ENCODE measurements at regions not wholly inside any gene's neighbourhood (a gene's known extent, or its start where the extent isn't known, plus 50 kb on each side); places are given as distances from the start of the nearest gene placed in this dataset.

DNA sequence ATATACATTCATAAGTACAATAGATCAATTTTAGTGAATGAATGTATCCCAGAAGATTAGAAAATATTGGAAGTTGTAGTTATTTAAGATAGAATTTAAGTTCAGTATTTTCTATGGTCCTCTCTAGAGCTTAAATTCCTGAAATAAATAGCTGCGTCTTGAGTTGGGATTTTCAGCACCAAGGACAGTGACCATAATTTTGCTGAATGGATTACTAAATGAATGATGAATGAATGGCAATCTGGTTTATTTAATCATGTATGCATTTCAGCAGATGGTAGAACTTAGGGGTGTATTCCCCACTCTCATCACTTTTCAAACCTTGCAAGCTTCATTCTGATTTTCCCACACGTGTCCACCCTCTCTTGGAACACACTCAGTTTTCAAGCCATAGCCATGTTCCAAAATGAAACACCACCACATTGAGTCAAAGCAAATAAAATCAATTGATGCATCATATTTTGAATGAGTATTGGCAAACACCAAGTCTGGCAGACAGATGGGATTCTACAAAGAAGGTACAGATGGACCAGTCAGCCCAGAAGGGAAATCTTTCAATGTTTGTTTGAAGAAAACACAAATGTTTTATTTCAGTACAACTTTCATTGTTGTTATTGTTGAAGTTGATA lies 362.2 kb upstream of the NXPH2 start:
- DNase-seq: no peak

DNA sequence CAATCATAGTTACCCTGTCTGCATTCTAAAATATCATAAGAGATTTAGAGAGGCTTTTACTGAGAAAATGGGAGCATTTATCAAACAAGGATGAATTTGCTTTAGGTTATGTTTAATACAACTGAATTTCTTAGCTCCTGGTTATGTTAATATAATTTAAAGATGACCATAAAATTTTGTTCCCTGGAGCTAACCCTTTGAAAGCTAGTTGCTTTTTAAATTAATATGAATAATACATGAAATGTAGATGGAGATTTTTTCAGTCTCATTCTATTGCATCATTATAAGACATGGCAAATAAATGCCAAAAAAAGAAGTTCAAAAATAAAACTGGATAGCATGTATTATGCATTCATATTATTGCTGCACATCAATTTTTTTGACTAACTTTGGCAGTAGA lies 344.1 kb upstream of the NXPH2 start:
- DNase-seq: no peak

DNA sequence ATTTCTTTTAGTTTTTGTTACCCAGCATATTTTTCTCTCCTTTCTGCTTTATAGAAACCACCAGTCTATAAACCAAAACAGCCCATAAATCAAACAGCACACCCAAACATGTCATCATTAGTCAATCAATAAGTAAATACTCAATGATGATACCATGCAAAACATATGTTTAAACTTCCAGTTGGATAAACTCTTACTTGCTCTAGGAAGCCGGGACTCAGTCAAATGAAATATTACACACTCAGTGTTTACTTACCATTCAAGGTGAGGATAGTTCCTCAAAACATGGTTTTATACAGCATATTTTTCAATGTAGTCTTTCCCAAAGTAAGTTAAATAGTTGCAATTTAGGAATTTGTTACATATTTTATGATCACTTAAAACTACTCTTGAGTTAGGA lies 343.6 kb upstream of the NXPH2 start:
- no peak for DNase-seq

DNA sequence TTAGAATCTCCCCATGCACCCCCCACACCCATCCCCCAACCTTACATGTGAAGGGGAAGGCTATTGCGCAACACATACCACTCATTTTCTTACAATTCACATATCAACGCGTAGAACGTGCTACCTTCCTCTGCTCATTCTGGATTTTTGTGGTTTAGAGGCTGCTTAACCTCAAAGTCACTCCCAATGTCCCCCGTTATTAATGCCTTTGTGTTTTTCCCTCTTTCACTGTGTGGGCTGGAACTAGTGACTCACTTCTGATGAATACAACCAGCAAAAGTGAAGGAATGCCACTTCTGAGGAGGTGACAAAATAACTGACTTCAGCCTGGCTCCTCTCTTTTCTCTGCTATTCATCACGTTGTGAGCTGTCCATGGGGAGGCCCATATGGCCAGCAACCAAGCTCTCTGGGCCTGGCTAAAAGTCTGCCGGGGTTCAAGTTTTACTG lies 342.5 kb upstream of the NXPH2 start:
- DNase-seq: no peak

DNA sequence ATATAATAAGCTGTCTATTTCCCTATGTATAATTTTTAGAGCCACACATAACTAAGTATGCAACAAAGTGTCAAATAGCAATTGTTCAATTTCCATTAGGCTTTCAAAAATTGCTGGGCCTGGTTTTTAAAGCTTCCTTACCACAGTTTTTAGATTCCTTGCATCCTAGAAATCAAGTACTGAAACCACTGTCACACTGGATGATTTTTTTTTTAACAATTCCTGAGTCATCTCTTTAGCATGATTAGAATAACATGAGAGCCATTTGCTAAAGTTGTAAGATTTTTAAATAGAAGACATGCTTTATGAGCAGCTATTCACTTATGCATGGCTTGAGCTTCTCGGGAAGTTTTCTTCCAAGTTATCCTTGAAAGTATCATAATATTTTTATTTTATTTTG lies 319.5 kb upstream of the NXPH2 start:
- no peak for DNase-seq

DNA sequence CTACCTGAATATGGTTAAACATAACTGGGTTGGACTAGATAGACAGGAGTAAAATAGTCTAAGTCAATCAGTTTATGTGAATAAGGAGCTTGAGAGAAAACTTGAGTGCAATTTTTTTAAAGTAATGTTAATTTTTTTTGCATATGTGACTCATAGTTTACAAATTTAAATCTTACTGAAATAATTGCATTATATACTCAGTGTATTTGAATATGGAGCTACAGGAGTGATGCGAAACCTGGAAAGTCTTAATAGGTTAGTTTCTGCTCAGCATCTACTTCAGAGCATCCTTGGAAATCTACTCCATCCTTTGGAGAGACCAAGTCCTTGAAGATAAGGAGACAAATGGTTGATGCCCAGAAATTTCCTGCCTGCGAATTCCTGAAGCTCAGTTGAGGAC lies 318.8 kb upstream of the NXPH2 start:
- DNase-seq: no peak

DNA sequence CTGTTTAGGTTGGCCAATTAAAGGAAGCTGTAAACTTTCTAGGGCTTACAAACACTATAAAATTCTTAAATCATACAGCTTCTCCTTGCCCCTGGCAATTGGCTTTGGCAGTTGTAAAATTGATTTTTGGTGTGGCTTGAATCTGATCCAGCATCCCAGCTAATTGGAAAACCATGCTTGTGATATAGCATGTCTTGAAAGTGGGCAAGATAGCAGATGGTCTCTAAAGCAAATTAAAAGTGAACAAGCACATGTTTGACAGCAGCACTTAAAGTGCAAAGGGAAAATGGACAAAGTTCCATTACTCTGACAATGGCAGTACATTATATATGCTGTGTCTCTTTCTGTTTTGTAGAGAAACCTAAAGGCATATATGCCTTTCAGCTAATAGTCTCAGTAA lies 302.9 kb upstream of the NXPH2 start:
- DNase-seq: no peak

DNA sequence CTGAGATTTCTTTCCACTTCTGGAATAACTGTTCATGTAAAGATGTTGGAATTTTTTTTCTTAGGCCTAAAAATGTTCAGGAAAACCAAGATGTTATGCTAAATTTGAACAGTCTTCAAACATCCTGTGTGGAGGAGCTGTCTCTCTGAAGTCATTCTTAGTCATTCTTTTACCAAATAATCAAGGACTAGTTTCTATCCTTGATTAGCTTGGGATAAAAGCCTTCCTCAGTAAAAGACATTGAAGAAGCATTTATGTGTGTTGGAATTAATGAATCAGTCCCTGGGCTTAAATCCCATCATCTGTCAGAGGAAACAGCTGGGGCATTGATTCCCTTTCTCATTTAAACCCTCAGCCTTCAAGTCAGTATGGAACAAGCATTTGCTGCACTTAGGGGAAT lies 300.1 kb upstream of the NXPH2 start:
- no peak for DNase-seq

DNA sequence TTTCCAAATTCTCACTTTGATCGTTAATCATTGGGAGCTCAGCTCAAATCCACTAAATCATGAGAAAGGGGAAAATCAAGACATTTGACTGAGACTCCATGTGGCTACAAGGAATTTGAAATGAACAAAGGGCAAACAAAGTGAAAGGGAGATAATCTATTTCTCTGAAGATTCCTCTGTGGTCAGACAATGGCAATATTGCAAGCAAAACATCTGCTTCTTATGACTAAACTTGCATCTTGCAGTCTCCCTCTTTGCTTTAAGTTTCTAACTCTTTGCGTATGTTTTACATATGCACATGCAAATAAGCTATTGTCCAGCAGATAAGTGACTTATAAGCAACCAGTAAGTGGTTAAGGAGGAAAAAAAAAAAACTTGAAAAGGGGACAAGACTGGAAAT lies 299.1 kb upstream of the NXPH2 start:
- no peak for DNase-seq

DNA sequence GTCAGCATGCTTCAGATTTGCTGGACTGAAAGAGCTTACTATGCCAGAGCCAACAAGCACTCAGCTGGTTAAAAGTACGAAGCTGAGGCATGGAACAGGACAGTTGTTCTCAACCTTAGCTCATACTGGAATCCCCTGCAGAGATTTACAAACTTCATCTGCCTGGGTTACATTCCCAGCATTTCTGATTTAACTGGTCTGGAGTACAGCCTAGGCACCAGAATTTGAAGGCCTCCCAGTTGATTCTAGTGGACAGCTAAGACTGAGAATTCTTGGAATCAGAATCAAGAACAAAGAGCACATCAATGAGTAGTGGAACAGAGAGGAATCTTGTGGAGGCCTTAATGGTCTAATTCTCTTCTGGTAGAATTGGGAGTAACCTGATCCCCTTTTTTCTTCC lies 298.2 kb upstream of the NXPH2 start:
- no peak for DNase-seq

DNA sequence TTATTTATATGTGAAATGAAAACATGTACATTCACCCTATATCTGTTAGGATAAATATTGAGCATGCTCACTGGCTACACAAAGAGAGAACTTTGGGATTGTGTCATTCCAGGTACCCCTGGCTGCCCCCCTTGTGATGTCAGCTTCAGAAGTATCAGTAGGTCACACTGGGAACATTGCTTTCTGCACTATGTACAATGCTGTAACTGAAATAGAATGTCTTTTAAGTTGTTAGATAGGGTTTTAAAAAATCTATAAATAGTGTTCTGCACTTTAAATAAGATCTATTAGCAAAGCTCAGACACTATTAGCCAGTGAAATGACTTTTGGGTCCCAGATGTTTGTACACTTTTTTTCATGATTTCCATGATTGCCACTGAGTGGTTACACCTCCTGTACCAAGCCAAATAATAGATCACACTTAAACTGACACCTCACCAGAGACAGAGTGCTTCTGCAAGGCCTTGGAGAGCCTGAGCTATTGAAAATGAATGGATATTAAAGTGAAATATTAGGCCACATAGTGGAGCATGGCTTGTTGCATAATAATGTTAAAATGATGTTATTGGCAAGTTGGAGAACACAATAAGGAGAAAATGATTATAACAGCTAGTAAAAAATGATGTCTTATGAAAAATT lies 297.0 kb upstream of the NXPH2 start:
- DNase-seq: no peak

DNA sequence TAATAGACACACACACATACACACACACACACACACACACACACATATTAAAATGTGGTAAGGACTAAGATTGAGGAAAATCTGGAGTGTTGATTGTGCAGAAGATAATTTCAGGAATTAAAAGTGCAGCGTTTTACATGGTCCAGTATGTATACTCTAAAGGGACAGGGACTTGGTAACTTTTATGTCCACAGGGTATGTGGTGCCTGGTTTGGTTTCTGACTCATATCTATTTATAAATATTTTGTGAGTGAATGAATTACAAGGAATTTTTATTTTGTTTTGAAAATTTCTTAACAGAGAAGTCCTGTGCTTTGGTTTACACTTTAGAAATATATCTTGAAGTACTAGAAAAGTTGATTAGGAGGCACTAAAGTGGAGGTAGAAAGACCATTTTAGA lies 287.7 kb upstream of the NXPH2 start:
- DNase-seq: no peak

DNA sequence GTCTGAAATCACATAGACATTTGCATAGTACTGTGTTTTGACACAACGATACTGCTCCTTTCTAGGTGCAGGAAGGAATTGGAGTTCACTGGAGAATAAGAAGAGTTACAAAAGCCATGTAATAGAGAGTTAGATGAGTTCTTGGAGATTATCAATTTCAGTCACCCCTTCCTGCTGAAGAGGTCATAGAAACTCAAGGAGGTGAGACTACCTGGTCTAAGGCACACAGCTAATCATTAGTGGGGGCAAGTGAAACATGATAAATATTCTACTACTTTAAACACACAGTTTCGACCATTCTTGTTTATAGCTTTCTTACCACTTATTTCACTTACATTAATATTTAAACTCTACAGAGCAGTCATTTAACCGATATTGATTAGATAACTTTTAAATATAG lies 286.9 kb upstream of the NXPH2 start:
- no peak for DNase-seq

DNA sequence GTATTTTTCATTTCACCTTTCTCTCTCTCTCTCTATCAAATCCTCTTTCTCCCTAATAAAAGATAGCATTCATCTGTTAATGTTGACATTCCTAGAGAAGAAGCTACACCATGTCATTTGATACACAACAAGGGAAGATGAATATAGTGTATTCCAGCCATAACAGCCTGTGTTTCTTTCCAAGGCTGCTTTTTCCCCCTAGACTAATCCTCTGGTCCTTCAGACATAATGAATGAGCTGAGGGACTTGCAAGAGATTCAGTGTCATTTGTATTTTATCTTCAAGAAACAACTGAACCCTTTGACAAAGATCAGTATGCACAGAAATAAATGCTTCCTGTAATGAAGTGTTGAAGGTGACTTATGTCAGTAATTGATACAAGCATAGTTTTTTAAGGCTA lies 284.0 kb upstream of the NXPH2 start:
- no peak for DNase-seq

DNA sequence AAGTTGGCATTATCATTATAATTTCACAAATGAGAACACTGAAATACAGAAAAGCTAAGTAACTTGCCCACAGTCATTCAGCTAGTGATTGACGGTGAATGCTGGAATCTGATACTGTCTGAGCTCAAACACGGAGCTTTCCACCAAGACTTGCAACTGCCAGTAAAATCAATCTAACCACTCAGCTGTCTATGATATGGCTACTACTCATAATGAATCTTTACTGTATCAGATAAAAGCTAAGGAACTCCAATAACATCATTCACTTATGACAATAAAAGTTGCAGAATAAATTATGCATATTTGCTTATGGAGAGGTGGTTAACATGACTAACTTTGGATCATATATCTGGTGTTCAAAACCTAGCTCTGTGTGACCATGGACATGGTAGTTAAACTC lies 279.4 kb upstream of the NXPH2 start:
- DNase-seq: no peak

DNA sequence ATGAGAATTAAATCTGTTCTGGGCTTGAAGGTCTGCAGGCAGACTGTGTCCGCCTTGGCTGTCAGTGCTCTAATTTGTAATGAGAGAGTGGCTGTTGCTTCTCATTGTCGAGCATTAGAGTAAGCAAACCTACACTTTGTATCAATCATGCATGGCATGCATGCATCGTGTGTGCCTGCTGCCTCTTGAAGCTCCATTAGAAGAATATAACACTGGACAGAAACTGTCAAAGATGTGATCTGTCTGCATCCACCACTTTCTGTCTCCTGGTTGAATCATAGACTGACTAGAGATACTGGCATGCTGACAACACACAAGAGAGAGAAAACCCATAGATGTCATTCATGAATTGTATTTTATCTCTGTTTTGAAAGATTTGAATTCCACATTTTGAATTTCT lies 275.0 kb upstream of the NXPH2 start:
- no peak for DNase-seq

DNA sequence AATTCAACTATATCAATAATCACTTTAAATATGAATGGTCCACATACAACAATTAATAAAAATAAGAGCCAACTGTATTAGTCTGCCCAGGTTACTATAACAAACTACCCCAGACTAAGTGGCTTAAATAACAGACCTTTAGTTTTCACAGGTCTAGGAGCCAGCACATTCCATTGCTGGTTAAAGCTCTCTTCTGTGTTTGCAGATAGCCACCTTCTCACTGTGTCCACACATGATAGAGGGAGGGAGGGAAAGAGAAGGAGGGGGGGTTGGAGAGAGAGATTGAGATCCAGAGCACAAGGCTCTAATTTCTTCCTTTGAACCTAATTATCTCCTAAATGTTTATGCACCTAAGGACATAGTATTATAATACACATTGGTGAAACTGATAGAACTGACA lies 267.8 kb upstream of the NXPH2 start:
- no peak for DNase-seq

DNA sequence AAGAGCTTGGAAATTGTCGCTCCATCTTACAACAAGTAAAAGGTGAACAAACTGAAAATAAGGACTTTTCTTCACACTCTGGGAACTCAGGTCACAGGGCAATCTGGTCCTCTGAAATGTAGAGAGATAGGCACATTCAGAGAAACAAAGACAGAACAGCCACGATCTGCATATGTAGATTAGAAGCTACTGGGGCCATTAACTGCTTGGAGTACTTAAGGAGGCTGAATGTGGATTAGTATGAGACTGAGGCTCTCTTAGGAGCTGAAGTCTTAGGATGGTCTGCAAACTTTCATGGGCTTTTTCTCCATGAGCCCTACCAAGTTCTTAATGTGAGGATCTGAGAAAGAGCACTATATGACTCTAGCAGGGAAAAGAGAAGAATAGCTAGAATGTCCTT lies 265.3 kb upstream of the NXPH2 start:
- DNase-seq: no peak

DNA sequence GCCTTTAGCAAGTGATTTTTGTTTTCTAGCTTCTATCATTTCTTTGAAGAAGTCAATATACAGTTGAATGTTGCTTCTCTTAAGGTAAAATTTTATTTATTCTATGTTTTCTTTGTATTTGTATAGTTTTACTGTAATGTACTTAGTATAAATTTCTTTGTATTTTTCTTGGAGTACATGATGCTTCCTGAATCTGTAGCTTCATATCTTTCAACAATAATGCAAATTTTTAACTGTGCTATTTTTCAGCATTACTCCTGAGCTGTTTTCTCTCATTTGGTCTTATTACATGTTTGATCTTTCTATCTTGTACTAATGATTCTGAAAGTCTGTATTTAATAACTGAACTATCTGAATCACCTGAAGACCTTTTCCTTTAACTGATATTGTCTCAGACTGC lies 253.9 kb upstream of the NXPH2 start:
- no peak for DNase-seq

DNA sequence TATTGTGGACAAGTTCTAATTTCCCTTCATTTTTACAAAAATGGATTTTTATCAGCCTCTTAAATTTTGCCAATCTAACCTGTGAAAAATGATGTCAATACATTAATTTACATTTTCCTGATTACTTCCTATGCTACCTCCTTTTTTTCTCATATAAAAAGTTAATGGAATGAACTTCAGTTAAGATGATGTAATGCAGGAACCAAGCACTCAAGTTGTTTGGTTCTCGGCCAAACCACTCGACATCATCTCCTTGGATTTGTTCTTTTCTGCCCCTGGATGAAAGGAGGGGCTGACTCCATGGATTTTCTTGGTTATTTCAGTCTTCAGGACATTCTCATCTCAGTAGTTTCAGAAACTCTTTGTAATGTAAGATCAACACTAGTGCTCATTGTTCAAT lies 253.1 kb upstream of the NXPH2 start:
- DNase-seq: no peak

DNA sequence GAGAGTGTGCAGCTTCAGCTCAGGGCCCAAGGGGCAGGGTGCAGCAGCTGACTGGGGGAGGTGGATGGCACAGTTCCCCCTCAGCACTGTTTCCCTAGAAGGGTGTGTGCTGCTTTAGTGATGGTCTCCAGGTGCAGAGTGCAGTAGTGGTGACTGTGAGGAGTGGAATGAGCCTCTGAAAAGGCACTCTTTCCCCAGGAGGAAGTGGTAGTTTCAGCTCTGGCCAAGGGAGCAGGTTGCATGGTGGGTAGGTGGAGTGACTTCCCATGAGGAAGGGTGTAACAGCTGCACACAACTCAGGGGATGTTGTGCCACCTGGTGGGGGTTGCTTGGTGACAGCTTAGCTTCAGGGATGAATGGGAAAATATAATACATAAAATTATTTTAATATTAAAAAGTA lies 251.5 kb upstream of the NXPH2 start:
- no peak for DNase-seq

DNA sequence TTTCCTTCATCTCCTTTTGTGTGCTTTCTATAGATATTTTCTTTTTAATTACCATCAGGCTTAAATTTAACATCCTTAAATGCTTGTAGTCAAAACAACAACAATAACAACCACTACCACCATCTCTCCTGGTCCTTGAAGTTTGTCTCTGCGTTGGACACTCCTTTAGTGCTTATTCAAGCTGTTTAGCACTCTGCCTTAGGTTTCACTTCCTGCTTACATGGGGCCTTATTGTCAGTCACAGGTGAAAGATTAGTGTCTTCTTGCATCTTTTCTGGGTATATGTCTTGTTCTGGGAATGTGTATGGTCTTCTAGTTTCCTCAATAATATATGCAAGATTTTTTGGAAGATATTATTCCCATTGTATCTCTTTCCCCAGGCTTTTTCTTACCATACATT lies 240.1 kb upstream of the NXPH2 start:
- DNase-seq: no peak

DNA sequence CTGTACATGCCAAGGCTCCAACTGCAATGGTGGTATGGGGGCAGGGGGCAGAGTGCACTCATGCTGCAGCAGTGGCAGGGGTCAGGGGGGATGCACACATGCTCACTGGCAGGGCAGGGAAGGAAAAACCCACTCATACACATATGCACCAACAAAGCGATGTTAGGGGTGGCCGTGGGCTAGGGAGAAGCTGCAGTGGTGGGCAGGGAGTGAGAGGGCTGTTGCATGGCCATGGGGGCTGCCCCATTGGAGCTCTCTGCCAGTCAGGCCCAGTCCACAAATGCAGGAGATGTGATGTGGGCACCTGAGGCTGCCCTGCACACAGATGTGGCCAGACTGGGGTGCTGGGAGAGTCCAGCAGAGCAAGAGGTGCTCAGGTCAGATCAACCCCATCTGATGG lies 238.1 kb upstream of the NXPH2 start:
- DNase-seq: no peak

DNA sequence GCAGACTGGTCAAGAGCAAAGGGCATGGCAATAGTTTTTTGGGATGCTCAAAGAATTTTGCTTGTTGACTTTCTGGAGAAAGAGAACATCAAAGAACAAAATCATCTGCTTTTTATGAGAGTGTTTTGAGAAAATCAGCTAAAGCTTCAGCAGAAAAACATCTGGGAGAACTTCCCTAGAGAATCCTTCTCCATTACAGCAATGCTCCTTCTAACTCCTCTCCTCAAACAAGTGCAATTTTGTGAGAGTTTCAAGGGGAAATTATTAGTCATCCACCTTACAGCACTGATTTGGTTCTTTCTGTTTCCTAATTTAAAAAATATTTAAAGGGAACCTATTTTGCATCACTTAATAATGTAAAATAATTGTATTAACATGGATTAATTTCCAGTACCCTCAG lies 226.9 kb upstream of the NXPH2 start:
- no peak for DNase-seq

DNA sequence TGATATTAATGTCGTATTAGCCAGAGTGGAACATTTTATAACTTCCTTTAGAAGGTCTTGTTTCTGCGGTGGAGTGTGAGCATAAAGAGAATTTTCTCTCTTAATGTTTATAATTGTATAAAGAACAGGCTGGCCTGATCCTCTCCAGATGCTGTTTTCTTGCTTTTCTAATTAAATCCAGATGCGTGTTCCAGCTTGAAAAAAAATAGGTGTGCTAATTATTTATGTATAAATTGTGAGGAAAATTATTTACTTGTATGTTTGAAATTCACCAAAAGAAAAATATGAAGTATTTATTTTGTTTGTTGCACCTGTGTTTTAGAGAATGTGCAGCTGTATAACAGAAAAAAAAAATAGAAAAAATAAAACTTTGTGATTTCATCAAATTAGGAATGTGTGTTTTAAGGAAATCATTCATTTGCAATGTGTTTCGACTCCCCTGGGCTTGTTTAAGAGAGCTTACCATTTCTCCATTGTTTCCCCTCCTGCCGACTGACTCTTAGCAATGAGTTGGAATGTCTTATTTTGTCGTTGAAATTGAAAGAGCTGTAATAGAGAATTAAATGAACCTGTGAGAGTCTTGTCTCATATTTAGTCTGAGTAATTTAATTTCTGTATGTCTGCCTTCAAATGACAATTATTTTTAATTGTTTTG lies 220.1 kb upstream of the NXPH2 start:
- no peak for DNase-seq

All from femur (tissue), 1 donor.